ENCODE measurements at regions not wholly inside any gene's neighbourhood (a gene's known extent, or its start where the extent isn't known, plus 50 kb on each side); places are given as distances from the start of the nearest gene placed in this dataset.
A peak's percentile ranks its signal among the peaks of the same experiment; 100 is the strongest.

- no peak for DNase-seq (ENCODE audit: low spot score)
- H3K79me2 ChIP-seq (ENCODE audit: insufficient read depth, low read depth, low read length): no peaks in the 10 kb centered on the region
- BruUV-seq (replicated peaks): no TSS peak
- H3K36me3 ChIP-seq (ENCODE audit: insufficient read depth, low read length): no peaks in the 10 kb centered on the region
- no peaks in the 10 kb centered on the region for H3K4me1 ChIP-seq (ENCODE audit: insufficient read depth, low read length, poor library complexity, severe bottlenecking)
- H3K9me2 ChIP-seq (ENCODE audit: insufficient read depth, low read length): no peaks in the 10 kb centered on the region
- H3K4me2 ChIP-seq (ENCODE audit: low read length): no peak overlapping the region
- no peak overlapping the region for H2AFZ ChIP-seq (ENCODE audit: low read length)
- no peaks in the 10 kb centered on the region for H4K20me1 ChIP-seq (ENCODE audit: insufficient read depth, low read length)
- CTCF ChIA-PET (ENCODE audit: unreplicated experiment): no interaction called here
- TF ChIP-seq CTCF (conservative IDR thresholded peaks at IDR 0.05; ENCODE audit: low read length) (no peak), EZH2phosphoT487 (IDR thresholded peaks at IDR 0.05; ENCODE audit: borderline replicate concordance, low read depth, low read length) (no peak)
- POLR2A ChIA-PET: interaction anchor here (0.6 kb wide), 2 partner anchors 49 to 1177 kb away, joined by 3 to 10 read pairs; no protein-coding TSS in a partner anchor
- intact Hi-C loops (cut with micrococcal nuclease; ENCODE audit: unreplicated experiment): no loop called here
- no peaks in the 10 kb centered on the region for H3K9me3 ChIP-seq (ENCODE audit: low read length)
- H3K4me3 ChIP-seq (ENCODE audit: low read depth, low read length, poor library complexity, severe bottlenecking): no peak overlapping the region
- H3K27ac ChIP-seq (ENCODE audit: low read depth, low read length, poor library complexity, severe bottlenecking): no peak overlapping the region
Measured at GRCh38 chr9:19969721-19970120, 180.9 kb upstream of the SLC24A2 start.

- no peaks in the 10 kb centered on the region for H3K36me3 ChIP-seq (ENCODE audit: insufficient read depth, low read length)
- H3K4me3 ChIP-seq (ENCODE audit: low read depth, low read length, poor library complexity, severe bottlenecking): no peak overlapping the region
- no peaks in the 10 kb centered on the region for H4K20me1 ChIP-seq (ENCODE audit: insufficient read depth, low read length)
- ChIA-PET CTCF (ENCODE audit: unreplicated experiment) (no interaction called here), POLR2A (no interaction called here)
- TF ChIP-seq CTCF (conservative IDR thresholded peaks at IDR 0.05; ENCODE audit: low read length) (no peak), EZH2phosphoT487 (IDR thresholded peaks at IDR 0.05; ENCODE audit: borderline replicate concordance, low read depth, low read length) (no peak)
- H3K79me2 ChIP-seq (ENCODE audit: insufficient read depth, low read depth, low read length): no peaks in the 10 kb centered on the region
- H2AFZ ChIP-seq (ENCODE audit: low read length): no peak overlapping the region
- no peak for DNase-seq (ENCODE audit: low spot score)
- H3K27ac ChIP-seq (ENCODE audit: low read depth, low read length, poor library complexity, severe bottlenecking): no peak overlapping the region
- no TSS peak for BruUV-seq (replicated peaks)
- no peak overlapping the region for H3K4me2 ChIP-seq (ENCODE audit: low read length)
- H3K9me2 ChIP-seq (ENCODE audit: insufficient read depth, low read length): no peaks in the 10 kb centered on the region
- intact Hi-C loops (cut with micrococcal nuclease; ENCODE audit: unreplicated experiment): no loop called here
- H3K9me3 ChIP-seq (ENCODE audit: low read length): no peaks in the 10 kb centered on the region
- H3K4me1 ChIP-seq (ENCODE audit: insufficient read depth, low read length, poor library complexity, severe bottlenecking): no peaks in the 10 kb centered on the region
Measured at GRCh38 chr9:19967888-19968459, 179.1 kb upstream of the SLC24A2 start.

DNA sequence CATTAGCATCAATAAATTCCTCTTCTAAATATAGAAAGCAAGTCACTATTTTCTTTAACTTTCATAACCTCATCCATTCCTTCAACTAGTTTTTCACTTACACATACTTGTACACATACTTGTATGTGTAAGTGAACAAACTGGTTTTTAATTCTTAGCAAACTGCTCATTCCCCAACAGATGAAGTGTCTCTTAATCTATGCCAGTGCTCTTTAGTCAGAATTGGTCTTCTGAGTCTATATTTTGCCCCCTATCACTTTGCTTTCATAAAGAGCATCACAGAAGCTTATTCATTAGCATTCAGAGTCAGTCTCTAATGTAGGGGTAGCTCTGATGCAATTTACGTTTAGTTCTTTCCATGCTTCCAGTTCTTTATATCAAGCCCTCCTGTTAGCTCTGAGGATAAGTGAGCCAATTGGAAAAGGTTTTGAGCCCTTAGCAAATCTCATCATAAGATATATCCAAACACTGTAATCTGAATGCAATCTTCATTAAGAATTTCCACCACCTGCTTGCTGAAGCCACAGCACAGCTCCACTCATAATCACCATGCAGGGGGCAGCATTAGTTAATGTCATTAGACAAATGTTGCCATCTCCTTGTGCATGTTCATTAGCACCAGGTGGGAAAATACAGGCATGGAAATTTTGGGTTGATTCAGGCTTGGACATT, 178.5 kb upstream of the SLC24A2 start:
- peak; percentile 2 for DNase-seq (ENCODE audit: low spot score)
- intact Hi-C loops (cut with micrococcal nuclease; ENCODE audit: unreplicated experiment): no loop called here
- POLR2A ChIA-PET: interaction anchor here (0.6 kb wide), 1 partner anchor 40 kb away, joined by 3 read pairs; no protein-coding TSS in a partner anchor
- H3K4me2 ChIP-seq (ENCODE audit: low read length): no peak overlapping the region
- no peaks in the 10 kb centered on the region for H3K4me1 ChIP-seq (ENCODE audit: insufficient read depth, low read length, poor library complexity, severe bottlenecking)
- CTCF ChIA-PET (ENCODE audit: unreplicated experiment): no interaction called here
- no peaks in the 10 kb centered on the region for H3K79me2 ChIP-seq (ENCODE audit: insufficient read depth, low read depth, low read length)
- no peaks in the 10 kb centered on the region for H4K20me1 ChIP-seq (ENCODE audit: insufficient read depth, low read length)
- no peaks in the 10 kb centered on the region for H3K9me2 ChIP-seq (ENCODE audit: insufficient read depth, low read length)
- H3K4me3 ChIP-seq (ENCODE audit: low read depth, low read length, poor library complexity, severe bottlenecking): no peak overlapping the region
- no peak overlapping the region for H3K27ac ChIP-seq (ENCODE audit: low read depth, low read length, poor library complexity, severe bottlenecking)
- no peak overlapping the region for H2AFZ ChIP-seq (ENCODE audit: low read length)
- TF ChIP-seq EZH2phosphoT487 (IDR thresholded peaks at IDR 0.05; ENCODE audit: borderline replicate concordance, low read depth, low read length) (no peak), CTCF (conservative IDR thresholded peaks at IDR 0.05; ENCODE audit: low read length) (0 out of 2 replicates have a peak, but pooled peaks have one; percentile 41)
- H3K9me3 ChIP-seq (ENCODE audit: low read length): no peaks in the 10 kb centered on the region
- no TSS peak for BruUV-seq (replicated peaks)
- no peaks in the 10 kb centered on the region for H3K36me3 ChIP-seq (ENCODE audit: insufficient read depth, low read length)

Data from OCI-LY7 (cell line).